LHCN-M2 (cell line): ENCODE measurements at regions not wholly inside any gene's neighbourhood (a gene's known extent, or its start where the extent isn't known, plus 50 kb on each side); places are given as distances from the start of the nearest gene placed in this dataset.
"Not testable (repeated sequence)": the region's sequence is repeated elsewhere in the genome, so short reads cannot be mapped to it uniquely, and the experiment has no call there.

Experiments used
- DNase-seq: peaks from one replicate; pipeline ENCODE4 v3.0.0-alpha.2; 2012; ENCODE audit warnings: low read depth

DNA sequence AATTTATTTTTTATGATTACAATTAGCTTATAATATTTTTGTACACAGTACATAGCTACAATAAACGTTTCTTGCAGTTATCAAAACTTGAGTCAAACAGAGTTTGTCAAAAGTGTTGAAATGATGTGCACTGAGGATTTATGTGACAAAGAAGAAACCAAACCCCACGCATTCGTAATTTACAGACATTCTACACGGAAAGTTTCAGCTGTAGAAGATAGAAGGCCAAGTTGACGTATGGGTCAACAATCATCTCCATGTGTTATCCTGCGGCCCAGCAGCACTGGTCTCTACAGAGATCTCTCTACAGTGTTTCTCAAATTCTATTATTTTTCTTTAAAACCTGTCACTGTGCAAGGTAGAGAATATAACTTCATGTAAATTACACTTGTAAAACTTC is 1507.6 kb downstream of the PCDH9 start:
- DNase-seq: no peak

DNA sequence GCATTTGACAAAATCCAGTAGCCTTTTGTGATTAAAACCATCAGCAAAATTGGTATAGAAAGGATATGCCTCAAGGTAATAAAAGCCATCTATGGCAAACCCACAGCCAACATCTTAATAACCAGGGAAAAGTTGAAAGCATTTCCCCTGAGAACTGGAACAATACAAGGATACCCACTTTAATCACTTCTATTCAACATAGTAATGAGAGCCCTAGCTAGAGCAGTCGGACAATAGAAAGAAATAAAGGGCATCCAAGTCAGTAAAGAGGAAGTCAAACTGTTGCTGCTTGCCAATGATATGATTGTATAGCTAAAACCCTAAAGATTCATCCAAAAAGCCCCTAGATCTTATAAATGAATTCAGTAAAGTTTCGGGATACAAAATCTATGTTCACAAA is 1510.3 kb downstream of the PCDH9 start:
- DNase-seq: no peak

DNA sequence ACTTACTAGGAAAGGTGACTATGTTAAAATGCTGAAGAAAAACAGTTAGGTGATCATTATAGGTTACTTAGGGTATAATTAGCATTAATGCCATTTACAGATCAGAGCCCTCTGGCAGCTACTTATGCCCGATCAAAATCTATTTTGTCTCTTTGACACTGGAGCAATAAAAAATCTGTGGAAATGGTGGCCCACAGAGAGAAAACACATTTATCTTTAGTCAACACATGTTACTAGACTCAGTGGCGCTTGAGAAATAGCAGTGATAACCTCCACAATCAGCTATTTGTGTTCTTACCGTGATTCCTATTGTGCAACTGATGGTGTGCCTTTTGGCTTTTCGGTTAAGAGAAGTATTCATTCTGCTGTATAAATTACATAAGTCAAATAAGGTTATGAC is 1519.6 kb downstream of the PCDH9 start:
- no peak for DNase-seq

DNA sequence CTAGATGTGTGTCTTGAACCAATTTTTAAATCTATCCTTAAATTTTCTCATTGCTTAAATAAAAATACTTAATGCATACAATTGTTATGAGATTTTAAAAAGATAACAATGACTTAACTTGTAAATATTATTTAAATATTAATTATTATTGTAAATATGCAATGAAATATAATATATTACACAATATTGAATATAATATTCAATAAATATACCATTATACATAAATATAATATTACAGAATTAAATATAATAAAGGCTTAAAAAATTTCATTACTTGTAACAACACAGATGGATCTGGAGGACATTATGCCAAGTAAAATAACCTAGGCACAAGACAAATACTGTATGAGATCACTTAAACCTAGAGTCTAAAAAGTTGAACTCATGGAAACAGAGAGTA is 1532.3 kb downstream of the PCDH9 start:
- DNase-seq: no peak

DNA sequence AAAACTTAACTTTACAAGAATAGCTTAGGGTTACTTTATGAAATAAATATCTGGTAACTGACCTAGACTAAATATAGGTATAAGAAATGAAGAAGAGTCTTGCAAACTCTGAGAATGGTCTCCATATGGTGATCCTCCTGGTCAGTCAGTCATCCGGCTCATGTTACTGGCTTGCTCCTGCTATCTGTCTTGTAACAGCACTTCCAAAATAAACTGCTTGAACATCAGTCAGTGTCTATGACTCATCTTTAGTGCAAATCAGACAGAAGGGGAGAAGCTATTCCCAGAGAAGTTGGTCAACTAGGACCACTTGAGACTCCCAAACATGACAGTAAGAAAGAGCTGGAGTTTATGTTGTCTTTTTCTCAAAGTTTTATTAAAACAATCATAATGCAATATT is 1550.9 kb downstream of the PCDH9 start:
- DNase-seq: peak; percentile 53

DNA sequence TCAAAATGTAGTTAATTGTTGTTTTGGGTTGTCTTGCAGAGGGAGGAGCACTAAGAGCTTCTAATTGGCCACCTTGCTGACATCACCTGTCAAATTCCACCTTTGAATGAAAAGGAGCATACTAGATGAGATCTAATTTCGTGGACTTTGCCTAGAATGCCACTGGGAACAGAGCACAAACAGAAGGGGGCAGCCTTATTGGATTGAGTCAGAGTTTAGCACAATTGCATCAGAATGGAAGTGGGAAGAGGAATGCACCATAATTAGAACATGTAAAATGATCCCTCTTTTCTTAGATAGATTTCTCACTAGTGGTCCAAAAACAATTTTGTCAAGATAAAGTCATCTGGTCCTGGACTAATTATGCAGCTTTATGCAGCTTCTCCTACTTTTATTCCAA is 1552.2 kb downstream of the PCDH9 start:
- peak; percentile 47 for DNase-seq

DNA sequence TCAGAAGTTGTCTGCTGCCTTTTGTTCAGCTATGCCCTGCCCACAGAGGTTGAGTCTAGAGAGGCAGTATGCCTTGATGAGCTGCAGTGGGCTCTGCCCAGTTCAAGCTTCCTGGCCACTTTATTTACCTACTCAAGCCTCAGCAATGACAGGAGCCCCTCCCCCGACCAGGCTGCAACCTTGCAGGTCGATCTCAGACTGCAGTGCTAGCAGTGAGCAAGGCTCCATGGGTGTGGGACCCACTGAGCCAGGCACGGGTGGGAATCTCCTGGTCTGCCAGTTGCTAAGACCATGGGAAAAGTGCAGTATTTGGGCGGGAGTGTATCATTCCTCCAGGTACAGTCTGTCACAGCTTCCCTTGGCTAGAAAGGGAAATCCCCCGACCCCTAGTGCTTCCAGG is 1554.8 kb downstream of the PCDH9 start:
- DNase-seq: not testable (repeated sequence)

DNA sequence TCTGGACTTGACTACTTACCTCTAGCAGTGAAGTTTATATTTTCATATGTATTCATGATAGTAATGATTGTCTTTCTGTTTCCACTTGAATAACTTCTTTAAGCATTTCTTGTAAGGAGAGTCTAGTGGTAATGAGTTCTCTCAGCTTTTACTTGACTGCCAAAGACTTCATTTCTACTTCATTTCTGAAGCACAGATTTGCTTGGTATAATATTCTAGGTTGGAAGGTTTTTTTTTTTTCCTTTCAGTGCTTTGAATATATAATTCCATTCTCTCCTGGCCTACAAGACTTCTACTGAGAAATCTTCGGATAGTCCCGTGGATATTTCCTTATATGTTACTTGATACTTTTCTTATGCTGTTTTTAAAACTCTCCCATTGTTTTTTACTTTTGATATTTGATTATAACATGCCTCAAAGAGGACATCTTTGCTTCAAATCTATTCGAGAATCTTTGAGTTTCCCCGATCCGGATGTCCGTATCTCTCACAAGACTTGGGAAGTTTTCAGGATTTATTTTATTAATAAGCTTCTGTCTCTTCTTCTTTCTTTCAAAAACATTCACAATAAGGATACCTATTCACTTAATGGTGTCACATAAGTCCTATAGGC is 1560.0 kb downstream of the PCDH9 start:
- no peak for DNase-seq

DNA sequence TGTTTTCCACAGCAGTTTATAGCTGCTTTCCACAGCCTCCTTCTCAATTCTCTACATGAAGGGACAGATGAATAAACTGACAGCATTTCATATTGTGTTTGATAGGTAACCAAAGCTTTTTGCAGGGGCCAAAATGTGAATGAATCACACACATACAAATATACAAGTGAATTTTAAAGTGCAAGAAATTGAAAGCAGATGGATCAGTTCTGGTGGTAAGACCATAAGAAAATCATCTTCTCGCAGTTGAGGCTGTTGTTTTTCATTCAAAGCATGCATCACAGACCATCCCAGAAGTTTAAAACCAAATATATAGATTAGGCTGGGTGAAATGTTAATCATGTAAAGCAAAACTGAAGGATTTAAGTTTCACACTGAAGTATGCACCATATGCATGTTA is 1569.4 kb downstream of the PCDH9 start:
- DNase-seq: no peak

DNA sequence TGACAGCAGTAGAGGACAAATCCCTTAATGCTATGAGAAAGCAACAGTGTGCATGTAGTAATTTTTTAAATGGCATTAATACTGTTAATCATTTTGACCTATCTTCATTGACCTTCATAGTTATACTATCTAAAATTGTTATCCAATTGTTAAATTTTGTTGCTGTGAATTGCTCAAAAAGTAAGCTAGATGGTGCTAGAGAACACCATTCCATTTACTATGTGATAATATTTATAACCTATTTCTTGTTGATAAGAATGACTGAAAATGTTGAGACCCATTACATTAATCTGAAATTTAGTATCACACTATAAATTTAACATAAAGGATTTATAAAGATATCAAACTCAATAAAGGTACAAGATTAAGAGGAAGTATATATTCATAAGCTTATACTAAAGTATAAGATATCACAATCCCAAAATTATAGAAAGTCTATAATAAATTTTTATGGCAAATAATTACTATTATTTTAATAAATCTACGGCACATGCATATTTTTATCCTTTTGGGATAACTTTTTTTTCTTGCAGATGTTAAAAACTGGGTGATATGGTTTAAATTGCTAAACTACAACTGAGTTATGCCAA is 1573.3 kb downstream of the PCDH9 start:
- DNase-seq: peak; percentile 30

DNA sequence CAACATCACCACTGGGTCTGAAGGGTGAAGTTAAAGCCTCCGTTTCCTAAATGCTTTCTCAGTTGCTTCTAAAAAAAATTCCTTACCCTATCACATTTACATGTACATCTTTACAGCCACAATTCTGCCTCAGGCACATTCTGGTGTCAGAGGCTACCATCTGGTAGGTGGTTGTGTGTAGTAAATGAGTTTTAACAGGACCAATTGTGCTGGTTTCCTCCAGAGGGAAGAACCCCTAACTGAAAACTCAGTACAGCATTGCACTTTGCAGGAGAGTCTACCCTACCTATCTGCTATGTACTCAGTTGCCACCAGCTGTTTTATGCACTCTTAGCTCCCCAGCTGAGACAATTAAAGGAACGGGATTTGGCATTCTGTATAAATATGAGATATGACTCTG is 1576.5 kb downstream of the PCDH9 start:
- DNase-seq: no peak

DNA sequence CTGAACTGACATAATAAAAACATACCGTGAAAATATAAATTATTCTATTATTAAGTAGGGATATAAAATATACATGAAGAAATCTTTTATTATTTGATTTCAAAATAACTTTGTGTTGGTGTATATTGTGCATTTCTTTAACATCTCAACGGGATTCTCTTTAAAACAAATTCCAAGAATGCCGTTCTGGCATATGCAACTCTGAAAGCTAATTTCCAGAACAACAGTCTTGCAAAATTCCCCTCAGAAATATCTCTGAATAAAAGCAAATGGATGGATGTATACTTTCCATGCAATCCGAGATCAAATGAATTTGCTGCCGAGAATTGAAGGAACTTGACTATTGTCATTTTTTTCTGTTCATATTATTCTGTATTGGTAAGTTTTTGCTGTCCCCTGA is 1579.8 kb downstream of the PCDH9 start:
- no peak for DNase-seq

DNA sequence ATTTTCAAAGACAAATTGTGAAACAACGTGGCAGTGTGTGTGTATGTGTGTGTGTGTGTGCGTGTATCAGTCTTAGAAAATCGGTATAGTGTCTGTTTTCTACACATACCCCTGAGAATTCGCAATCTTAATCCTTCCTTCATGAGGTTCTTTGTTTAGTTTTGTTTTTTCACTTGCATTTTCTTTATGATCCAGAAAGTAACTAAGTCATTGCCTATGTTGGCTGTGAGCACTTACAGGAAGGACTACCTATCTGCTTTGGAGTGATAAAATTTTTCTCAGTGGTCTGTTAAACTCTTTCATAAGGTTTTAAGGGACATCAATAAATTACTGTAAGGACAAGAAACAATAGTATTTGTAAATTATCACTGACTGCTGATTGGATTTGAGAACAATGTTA is 1587.1 kb downstream of the PCDH9 start:
- no peak for DNase-seq

DNA sequence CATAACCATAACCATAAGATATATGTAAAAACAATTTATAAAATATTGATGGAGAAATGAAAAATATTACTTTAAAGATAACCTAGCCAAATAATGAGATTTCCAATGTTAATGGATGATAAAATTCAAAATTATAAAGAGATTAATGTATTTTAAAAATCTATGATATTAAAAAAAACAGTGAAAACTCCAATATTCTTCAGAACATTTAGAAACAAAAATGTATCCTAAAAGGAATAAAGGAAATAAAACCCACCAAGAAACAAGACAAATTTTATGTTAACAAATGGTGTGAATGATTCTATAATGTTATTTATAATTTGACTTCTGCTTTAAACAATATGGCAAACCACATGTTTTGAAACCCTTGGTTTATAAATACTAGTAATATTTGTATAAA is 1587.8 kb downstream of the PCDH9 start:
- DNase-seq: no peak

DNA sequence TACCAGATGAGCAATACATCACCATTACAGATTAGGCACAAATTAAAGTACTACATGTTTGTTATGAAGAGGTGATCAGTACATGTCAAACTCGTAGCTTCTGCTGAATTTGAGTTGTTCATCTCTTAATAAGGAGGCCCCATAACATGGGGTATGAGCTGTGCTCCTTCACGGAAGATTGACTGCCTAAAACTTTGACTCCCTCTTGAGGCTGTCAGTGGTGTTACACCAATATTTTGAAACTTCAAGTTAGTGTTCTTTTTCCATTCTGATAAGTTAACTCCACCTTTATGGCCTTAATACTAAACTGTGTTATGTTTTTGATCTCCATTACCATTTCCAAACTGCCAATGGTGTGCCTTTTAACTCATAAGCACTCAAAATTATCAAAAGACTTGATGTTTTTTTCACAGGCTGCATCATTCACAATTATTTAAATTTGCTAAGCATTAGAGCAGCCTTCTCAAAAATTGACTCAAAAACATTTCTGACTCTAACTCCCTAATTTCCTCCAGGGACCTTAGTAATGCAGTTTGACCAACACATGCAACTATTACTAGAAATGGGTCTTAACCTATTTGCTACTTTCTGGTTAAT is 1591.5 kb downstream of the PCDH9 start:
- DNase-seq: peak; percentile 52

DNA sequence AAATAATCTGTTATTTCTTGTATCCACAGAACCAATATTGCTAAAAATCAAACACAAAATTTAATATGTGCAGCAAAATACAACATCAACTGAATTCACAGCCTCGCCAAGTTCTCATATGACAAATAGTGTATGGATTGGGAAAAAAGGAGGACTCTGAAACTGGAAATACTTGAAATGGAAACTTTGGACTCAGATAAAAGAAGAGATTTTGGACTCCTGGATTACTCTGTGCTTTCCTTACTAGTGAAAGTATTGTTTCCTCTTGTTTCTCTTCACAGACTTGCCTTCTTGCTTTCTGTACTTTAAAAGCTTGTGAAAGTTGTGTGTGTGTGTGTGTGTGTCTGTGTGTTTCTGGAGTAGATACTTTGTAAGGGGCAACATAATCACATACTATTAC is 1596.3 kb downstream of the PCDH9 start:
- no peak for DNase-seq

DNA sequence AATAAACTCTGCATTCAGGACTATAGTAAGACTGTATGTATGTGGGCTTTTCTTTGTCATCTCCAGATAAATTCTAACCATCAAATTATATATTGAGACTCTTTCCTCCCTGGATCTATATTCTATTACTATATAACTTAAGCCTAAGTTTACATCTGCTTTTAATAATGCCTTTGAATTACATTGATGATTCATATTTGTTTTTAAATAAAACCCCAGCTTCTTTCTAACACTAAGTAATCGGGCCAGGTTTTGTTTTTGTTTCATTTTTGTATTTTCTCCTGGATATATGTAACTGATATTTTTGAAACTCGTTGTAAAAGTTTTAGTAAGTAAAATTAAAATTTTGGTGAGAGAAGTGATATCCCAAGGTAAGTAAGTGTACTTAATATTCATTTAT is 1599.1 kb downstream of the PCDH9 start:
- DNase-seq: no peak

DNA sequence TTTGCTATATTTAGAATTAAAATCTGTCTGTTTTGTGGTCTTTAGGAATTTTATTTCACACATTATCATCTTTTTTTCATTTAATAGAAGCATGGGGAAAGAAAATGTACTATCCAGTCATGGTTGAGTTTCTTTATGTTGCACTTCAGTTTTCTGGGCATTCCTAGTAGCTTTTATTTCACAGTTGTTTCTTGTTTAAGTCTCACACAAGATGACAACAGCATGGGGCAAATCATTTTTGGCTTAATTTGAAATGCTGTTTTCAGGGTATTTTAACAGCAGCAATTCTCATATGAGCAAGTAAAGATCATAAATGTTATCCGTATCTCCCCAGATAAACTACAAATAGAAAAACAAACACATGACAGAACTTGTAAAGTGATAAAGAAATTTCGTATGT is 1600.2 kb downstream of the PCDH9 start:
- DNase-seq: no peak

DNA sequence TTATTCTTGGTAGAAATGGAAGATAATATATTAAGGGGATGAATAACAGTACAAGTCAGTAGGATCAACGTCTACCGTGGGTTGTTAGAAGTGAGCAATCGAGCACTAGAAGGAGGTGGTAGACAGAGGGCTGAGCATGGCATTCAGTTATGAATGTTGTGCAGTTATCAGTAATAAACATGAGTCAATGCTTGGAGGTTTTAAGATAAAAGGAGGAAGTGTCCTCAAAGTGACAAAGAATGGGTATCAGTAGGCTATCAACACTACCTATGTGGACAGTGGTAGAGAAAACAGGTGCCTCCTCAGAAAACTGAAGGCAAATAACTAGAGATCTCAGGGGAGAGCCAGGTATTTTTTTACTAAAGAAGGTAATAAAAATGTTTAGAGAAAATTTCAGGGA is 1607.0 kb downstream of the PCDH9 start:
- DNase-seq: no peak

DNA sequence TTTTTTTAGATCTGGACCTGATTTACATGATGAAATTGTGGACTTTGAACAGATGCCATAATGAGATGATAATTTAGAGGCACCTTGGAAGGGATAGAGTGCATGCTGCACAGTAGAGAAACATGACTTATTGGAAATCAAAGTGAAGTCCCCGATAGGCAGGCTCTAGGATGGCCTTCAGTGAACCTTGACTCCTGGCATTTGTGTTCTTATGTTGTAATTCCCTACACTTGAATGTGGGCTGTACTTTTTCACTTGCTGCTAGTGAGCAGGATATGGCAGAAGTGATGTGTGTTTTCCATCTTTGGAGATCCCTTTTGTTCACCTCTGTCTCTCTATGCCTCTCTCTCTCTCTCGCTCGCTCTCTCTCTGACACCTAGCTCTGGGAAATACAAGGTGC is 1614.6 kb downstream of the PCDH9 start:
- no peak for DNase-seq

DNA sequence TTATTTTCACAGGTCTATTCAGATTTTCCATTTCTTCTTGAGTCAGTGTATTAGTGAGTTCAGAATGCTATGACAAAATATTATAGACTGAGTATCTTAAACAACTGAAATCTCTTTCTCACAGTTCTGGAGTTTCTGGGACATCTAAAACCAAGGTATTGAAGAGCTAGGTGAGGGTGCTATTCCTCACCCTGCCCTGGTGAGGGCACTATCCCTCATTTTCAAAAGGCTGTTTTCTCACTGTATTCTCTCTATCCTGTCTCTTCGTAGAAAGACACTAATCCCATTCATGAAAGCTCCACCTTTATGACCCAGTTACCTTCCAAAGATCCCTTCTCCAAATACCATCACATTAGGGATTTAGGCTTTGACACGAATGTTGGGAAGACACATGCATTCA is 1617.1 kb downstream of the PCDH9 start:
- DNase-seq: no peak

DNA sequence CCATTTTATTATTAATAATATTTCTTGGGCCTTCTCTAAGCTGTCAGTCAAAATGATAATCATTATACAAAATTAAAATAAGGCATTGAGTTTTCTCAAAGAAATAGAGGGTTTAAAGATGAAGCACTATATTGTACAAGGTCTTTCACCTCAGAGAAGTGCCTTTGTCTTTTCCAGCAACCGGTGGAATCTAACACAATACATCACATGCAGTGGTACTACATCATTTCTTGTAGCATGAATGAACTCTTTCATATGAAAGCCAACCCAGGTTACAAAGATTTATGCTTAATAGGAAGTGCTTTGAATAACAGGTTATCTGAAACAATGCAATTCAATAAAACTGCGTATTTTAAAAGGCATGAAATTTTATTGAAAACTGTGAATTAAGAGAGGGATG is 1620.8 kb downstream of the PCDH9 start:
- no peak for DNase-seq

DNA sequence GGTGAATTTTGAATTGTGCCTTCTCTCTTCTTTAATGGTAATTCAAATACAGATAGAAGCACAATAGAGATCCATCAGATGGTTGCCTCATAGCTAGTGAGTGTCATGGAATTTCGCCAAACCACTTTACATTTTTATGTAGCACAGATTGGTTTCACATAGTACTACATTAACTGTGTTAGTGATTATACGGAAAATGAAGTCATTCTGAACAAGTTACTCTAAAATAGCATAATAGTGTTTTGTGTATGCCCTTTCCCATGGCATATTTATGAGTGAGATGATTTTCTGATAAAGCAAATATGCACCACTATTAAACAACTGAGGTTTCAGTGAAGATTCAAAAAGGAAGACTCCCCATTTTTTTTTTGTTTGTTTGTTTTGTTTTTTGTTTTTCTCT is 1623.5 kb downstream of the PCDH9 start:
- peak; percentile 30 for DNase-seq

DNA sequence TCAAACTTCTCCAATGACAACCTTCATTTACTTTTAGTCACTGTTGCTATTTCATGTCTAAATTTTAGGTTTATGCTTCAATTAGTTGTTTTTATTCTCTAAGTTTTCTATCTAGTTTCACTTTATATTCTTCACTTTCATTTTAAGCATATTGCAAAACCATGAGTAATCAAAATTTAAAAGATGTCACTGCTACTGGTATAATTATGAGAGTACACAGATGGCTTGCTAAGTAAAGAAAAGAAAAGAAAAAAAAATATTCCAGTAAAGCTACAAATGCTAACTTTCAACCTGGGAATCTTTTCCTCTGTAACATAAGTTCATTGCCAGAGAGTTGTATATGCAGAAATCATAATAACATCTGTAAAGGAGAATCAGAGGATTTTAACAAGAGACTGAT is 1624.7 kb downstream of the PCDH9 start:
- DNase-seq: no peak
